NCI-H460 (cell line): ENCODE measurements at regions not wholly inside any gene's neighbourhood (a gene's known extent, or its start where the extent isn't known, plus 50 kb on each side); places are given as distances from the start of the nearest gene placed in this dataset.

Source experiments
- DNase-seq: peaks from one replicate; pipeline ENCODE4 v3.0.0-alpha.2; 2016; ENCODE audit warnings: low read depth; ENCODE audit errors: extremely low read depth
- small RNA-seq, 2 experiments: library from RNA; depleted of rRNA; stranded (forward); fragments of <200 nt; gene quantifications; one replicate each; pipeline ENCODE3, GENCODE V24; 2014

GRCh38 chr10:105351187-105351586, 710.1 kb downstream of the SORCS3 start:
- no peak for DNase-seq

GRCh38 chr10:105347487-105347886, 706.4 kb downstream of the SORCS3 start:
- DNase-seq: no peak

- no peak for DNase-seq
Measured at GRCh38 chr10:105342606-105343005, 701.5 kb downstream of the SORCS3 start.

GRCh38 chr10:105339669-105340068, 698.6 kb downstream of the SORCS3 start:
- DNase-seq: no peak

DNA sequence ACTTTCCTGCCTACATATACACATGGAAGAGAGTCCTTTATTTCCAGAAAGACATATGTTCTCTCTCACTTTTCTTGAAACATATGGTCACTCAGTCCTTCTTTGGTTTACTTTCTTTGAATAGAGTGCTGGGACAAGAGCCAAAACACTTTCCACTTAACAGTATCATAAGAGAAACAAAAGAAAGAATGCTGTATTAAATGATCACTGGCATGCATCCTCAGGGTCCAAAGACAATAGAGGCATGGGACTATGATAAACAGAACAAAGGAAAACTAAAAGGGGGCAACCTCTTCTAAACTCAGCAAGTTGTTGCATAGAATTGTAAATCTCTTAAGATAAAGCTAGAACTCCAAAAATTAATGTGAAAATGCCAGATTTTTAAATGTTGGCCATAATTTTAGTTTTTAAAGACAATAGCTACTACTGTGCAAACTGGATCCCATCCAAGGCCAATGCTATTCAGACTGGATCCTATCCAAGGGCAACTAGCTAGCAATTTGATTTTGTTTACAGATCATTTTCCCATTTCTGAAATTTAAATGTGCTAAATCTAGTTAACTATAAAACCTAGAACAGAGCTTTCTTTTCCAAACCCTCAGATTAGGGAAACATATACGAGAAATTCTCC, 687.5 kb downstream of the SORCS3 start:
- DNase-seq: no peak

Small RNA genes in the stretch of these regions (small RNA-seq; reads per million reads assigned to genes)
- gene RNU6-463P: 0 to 0.06 reads per million in 2 experiments
